ENCODE measurements at regions not wholly inside any gene's neighbourhood (a gene's known extent, or its start where the extent isn't known, plus 50 kb on each side); places are given as distances from the start of the nearest gene placed in this dataset.

DNA sequence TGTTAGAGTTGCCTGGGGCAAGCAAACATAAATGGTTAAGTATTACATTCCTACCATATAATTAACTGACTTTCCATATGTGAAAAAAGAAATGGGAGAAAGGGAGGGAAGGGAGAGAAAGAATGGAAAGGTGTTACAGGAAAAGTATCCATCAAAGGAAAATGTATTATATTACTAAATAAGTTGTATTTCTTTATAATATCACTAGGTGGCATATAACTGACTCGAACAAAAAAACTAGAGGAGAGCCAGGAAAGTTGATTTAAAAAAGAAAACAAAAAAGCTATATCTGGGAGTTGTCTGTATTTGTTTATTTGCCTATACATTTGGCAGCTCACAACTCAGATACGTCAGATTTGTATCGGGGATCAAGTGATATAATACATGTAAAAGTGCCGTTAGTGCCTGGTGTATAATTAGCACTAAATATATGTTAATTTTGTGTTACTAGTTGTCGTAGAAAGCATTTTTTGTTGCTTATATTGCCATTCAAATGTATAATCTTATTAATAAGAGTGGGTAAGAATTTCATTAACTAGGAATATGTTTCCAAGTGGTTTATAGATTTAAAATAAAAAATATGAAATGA is 59.6 kb upstream of the ADAMTS19 start:
- TF ChIP-seq BHLHE40 (IDR thresholded peaks at IDR 0.05; ENCODE audit: borderline replicate concordance) (no peak), FOXA1 (IDR thresholded peaks at IDR 0.05) (no peak), FOXK2 (IDR thresholded peaks at IDR 0.05) (no peak), HDGF (IDR thresholded peaks at IDR 0.05; ENCODE audit: borderline replicate concordance) (no peak), SUZ12 (IDR thresholded peaks at IDR 0.05) (no peak), PKNOX1 (IDR thresholded peaks at IDR 0.05) (no peak), TARDBP (IDR thresholded peaks at IDR 0.05) (no peak), SP1 (IDR thresholded peaks at IDR 0.05) (no peak), LEF1 (IDR thresholded peaks at IDR 0.05; ENCODE audit: borderline replicate concordance) (no peak), ARNT (IDR thresholded peaks at IDR 0.05) (no peak), FOXM1 (IDR thresholded peaks at IDR 0.05; ENCODE audit: borderline replicate concordance) (no peak)
